ENCODE measurements at regions not wholly inside any gene's neighbourhood (a gene's known extent, or its start where the extent isn't known, plus 50 kb on each side); places are given as distances from the start of the nearest gene placed in this dataset. TPM values are rescaled to one million over a fixed set of nuclear protein-coding genes. Genes with fewer than 3 reads are reported as not detected.
A peak's percentile ranks its signal among the peaks of the same experiment; 100 is the strongest.

DNA sequence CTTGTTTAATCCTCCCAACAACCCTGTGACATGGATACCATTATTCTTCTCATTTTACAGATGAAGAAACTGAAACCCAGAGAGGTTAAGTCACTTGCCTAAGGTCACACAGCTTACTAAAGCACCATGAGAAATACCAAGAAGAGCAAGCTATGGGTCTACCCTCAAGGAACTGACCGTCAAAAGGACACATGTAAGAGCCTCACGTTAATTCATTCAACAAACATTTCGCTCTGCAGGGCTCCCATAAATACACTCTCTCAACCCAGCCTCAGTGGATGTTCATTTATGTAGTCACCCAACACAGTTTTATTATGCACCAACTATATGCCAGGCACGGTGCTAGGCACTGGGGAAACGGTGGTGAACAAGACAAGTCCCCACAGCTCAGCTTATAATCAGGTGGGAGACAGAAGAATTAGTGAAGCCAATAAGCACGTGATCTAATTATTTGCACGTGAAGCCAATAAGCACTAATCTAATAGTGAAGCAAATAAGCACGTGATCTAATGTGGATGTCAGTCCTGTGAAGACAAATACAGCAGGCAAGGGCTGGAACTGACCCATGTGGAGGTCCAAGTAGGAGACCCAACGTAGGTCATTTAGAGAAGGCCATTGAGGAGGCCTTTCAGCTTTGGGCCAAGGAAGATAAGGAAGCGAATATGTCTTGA, 52.1 kb upstream of the ZBTB40 start:
- Histone ChIP-seq H3K4me3 (replicated peaks in 1 of 3; ENCODE audit: insufficient read depth in 1 of 3, low read depth in 2 of 3, low read length in 3 of 3) (no peak overlapping the region), H3K36me3 (replicated peaks in 1 of 2; ENCODE audit: control insufficient read depth in 1 of 2, insufficient read depth in 2 of 2, low read length in 2 of 2) (no peaks in the 10 kb centered on the region), H3K9me3 (ENCODE audit: low read length) (no peaks in the 10 kb centered on the region), H2AFZ (ENCODE audit: low read length) (no peak overlapping the region), H3K4me1 (ENCODE audit: insufficient read depth, low read length) (no peaks in the 10 kb centered on the region), H4K20me1 (ENCODE audit: insufficient read depth, low read length) (no peaks in the 10 kb centered on the region), H3K9ac (ENCODE audit: insufficient read depth, low read depth, low read length) (no peak overlapping the region), H3K27me3 (ENCODE audit: control insufficient read depth in 1 of 2, insufficient read depth in 2 of 2, low read length in 2 of 2) (peaks cover 5 to 57% of the 10 kb centered on the region in 2 experiments; a peak in 3 of 5 replicates), H3K4me2 (ENCODE audit: low read depth, low read length) (no peak overlapping the region), H3K27ac (ENCODE audit: extremely low read length, insufficient read depth, low read length) (no peak overlapping the region), H3K79me2 (ENCODE audit: insufficient read depth, low read length) (no peaks in the 10 kb centered on the region)
- BruUV-seq (replicated peaks): no TSS peak
- in situ Hi-C loops (cut with HindIII; ENCODE audit: extremely low pct_ligation_motif_present, low pct_unique_long_range_greater_than_20kb) (no loop called here), intact Hi-C loops (cut with micrococcal nuclease; ENCODE audit: unreplicated experiment) (no loop called here)
- TF ChIP-seq, protein P1, sequence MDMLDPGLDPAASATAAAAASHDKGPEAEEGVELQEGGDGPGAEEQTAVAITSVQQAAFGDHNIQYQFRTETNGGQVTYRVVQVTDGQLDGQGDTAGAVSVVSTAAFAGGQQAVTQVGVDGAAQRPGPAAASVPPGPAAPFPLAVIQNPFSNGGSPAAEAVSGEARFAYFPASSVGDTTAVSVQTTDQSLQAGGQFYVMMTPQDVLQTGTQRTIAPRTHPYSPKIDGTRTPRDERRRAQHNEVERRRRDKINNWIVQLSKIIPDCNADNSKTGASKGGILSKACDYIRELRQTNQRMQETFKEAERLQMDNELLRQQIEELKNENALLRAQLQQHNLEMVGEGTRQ (IDR thresholded peaks at IDR 0.05; ENCODE audit: low read depth, low read length): peak; percentile 53
- TF ChIP-seq, protein P1 (CRISPR knock-in tag; IDR thresholded peaks at IDR 0.05; ENCODE audit: borderline replicate concordance): no peak
- TF ChIP-seq NPAS2 (CRISPR knock-in tag; IDR thresholded peaks at IDR 0.05; ENCODE audit: borderline replicate concordance) (no peak), PRMT3 (CRISPR knock-in tag; IDR thresholded peaks at IDR 0.05; ENCODE audit: borderline replicate concordance, low read depth) (no peak), ZMYM4 (CRISPR knock-in tag; IDR thresholded peaks at IDR 0.05) (no peak), ZNF768 (CRISPR knock-in tag; IDR thresholded peaks at IDR 0.05) (peak; percentile 39; the same call in 1 of the 2 replicates)
- TF ChIP-seq, protein P2, sequence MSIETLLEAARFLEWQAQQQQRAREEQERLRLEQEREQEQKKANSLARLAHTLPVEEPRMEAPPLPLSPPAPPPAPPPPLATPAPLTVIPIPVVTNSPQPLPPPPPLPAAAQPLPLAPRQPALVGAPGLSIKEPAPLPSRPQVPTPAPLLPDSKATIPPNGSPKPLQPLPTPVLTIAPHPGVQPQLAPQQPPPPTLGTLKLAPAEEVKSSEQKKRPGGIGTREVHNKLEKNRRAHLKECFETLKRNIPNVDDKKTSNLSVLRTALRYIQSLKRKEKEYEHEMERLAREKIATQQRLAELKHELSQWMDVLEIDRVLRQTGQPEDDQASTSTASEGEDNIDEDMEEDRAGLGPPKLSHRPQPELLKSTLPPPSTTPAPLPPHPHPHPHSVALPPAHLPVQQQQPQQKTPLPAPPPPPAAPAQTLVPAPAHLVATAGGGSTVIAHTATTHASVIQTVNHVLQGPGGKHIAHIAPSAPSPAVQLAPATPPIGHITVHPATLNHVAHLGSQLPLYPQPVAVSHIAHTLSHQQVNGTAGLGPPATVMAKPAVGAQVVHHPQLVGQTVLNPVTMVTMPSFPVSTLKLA (IDR thresholded peaks at IDR 0.05): peak; percentile 69
- ChIA-PET POLR2A (no interaction called here), CTCF (ENCODE audit: low intra/inter-chr PET ratio, low total read pairs) (no interaction called here)
- DNase-seq (ENCODE audit: low spot score): no peak
- 33% methylated on average over 10 of the region's 10 CpGs for WGBS (ENCODE audit: low lambda C conversion rate)
- ATAC-seq: no peak
- no peak for FAIRE-seq

Small RNA genes in the stretch of these regions (microRNA-seq; reads per million reads assigned to microRNA genes)
- gene MIR4418: not detected

Small RNA genes in the stretch of these regions (small RNA-seq; reads per million reads assigned to genes)
- 0 reads per million in 3 experiments for gene MIR4418 (ENCODE audit: insufficient read depth in 2 of 3, insufficient read length in 3 of 3, low read depth in 2 of 3, low replicate concordance in 1 of 3)

Measured in HepG2 (cell line).